NB4 (cell line): ENCODE measurements at regions not wholly inside any gene's neighbourhood (a gene's known extent, or its start where the extent isn't known, plus 50 kb on each side); places are given as distances from the start of the nearest gene placed in this dataset.

Experiments
- DNase-seq: peaks from one replicate; pipeline ENCODE4 v3.0.0; 2010; ENCODE audit warnings: low read depth
- H3K4me3 ChIP-seq: one replicate; pipeline ENCODE4 v1.5.1; 2011; ENCODE audit warnings: mild to moderate bottlenecking, low read depth, low read length, moderate library complexity
- MYC ChIP-seq: IDR thresholded peaks from 2 replicates; pipeline ENCODE4 v1.6.1; 2011; ENCODE audit warnings: low read depth, low read length
- POLR2A ChIP-seq: IDR thresholded peaks from 2 replicates; pipeline ENCODE4 v1.6.1; 2011; ENCODE audit warnings: mild to moderate bottlenecking; ENCODE audit not compliant: insufficient read length; ENCODE audit errors: extremely low read depth
- TF ChIP-seq, protein P1 (sequence below): IDR thresholded peaks from one replicate; pipeline ENCODE4 v1.5.1; 2012; ENCODE audit warnings: low read depth, low read length
- TF ChIP-seq, protein P2 (sequence below): IDR thresholded peaks from 2 replicates; pipeline ENCODE4 v1.6.1; 2011; ENCODE audit warnings: low read depth, low read length

DNA sequence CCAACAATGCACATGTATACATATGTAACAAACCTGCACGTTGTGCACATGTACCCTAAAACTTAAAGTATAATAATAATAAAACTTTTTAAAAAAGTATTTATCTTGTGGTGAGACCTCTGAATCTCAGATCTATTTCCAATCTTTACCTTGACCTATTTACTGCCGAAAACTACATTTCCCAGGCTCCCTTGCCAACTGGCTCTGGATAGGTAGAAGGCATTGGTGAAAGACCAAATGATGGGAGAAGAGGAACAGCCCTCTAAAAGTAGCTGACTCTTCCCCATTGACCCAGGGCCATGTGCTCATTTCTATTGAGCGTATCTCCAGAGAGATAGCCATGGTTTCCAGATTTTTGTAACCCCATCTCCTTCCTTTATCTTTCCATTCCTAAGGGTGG lies 247.4 kb downstream of the GPAM start:
- TF ChIP-seq POLR2A = no peak
- TF ChIP-seq, protein P1, sequence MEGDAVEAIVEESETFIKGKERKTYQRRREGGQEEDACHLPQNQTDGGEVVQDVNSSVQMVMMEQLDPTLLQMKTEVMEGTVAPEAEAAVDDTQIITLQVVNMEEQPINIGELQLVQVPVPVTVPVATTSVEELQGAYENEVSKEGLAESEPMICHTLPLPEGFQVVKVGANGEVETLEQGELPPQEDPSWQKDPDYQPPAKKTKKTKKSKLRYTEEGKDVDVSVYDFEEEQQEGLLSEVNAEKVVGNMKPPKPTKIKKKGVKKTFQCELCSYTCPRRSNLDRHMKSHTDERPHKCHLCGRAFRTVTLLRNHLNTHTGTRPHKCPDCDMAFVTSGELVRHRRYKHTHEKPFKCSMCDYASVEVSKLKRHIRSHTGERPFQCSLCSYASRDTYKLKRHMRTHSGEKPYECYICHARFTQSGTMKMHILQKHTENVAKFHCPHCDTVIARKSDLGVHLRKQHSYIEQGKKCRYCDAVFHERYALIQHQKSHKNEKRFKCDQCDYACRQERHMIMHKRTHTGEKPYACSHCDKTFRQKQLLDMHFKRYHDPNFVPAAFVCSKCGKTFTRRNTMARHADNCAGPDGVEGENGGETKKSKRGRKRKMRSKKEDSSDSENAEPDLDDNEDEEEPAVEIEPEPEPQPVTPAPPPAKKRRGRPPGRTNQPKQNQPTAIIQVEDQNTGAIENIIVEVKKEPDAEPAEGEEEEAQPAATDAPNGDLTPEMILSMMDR = no peak
- TF ChIP-seq, protein P2, sequence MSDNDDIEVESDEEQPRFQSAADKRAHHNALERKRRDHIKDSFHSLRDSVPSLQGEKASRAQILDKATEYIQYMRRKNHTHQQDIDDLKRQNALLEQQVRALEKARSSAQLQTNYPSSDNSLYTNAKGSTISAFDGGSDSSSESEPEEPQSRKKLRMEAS = no peak
- no peak for TF ChIP-seq MYC
- DNase-seq = no peak
- no peak overlapping the region for H3K4me3 ChIP-seq

DNA sequence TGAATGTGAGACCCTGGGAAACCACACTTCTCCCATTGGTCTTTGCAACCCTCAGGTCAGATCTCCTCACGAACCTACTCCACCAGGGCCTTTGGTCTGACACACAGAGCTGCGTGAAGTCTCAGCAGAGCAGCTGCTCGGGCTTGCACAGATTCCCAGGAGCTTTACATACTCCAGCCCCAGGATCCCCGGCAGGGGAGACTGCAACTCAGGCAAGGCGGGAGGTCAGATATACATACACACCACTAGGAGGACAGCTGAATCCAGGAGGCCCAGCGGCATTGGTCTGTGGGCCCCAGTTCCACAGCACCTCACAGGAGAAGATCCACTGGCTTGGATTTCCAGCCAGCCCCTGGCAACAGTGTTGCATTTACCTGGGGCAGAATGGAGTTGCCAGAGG lies 239.2 kb downstream of the GPAM start:
- no peak for DNase-seq
- TF ChIP-seq, protein P1 = no peak
- TF ChIP-seq MYC (no peak), POLR2A (no peak)
- H3K4me3 ChIP-seq = no peak overlapping the region

DNA sequence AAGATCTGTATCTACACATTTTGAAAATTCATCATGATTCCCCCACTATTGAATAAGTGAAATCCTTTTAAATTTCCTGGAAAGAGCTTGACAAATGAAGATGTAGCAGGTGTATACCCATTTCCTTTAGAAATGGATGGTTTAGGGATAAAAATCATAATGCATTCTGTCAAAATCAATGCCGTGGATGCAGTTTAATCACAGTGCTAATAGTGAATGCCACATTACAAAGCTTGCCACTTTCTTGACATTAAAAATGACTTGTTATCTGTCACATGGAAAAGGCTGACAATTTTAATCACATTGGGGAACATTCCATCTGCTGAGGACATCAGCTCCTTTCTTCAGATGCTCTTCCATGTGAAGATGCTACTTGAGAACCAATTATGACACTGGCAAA lies 229.6 kb downstream of the GPAM start:
- no peak overlapping the region for H3K4me3 ChIP-seq
- TF ChIP-seq MYC = no peak
- TF ChIP-seq, protein P1 = no peak
- no peak for TF ChIP-seq POLR2A
- TF ChIP-seq, protein P2 = no peak
- no peak for DNase-seq

DNA sequence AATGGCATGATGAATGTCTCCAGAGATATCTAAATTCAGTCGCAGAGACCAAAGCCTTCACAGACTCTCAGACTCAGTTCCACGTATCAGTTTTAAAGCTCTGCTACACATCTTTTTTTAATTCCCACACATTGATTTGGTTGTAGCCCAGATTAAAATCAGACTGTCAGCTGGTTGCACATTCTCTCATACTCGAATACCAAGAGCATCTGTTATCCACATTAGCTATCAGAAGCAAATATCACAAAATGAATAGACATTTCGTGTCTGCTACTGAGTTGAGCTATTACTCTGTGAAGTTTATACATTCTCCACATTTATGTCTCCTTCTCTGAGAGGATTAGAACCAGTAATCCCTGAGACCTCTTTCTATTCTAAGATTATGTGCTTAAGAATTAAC lies 229.2 kb downstream of the GPAM start:
- no peak overlapping the region for H3K4me3 ChIP-seq
- DNase-seq = no peak
- TF ChIP-seq, protein P1 = no peak
- TF ChIP-seq MYC = no peak
- TF ChIP-seq POLR2A = no peak
- TF ChIP-seq, protein P2 = no peak

DNA sequence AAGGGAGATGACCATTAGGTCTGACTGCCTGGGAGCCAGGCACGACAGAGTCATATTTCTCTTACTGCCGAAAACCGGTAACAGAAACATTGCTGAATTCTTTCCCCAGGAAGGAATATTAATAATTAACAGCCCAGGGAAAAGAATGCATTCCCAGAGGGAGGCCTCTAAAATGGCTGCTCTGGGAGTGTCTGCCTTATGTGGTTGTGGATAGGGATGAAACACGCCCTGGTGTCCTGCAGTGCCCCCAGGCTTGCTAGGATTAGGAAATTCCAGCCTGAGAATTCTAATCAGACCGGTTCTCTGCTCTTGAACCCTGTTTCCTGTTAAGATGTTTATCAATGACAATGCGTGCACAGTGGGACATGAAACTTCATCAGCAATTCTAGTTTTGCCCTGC lies 226.7 kb downstream of the GPAM start:
- DNase-seq = no peak
- no peak overlapping the region for H3K4me3 ChIP-seq
- TF ChIP-seq POLR2A (no peak), MYC (no peak)
- TF ChIP-seq, protein P2 = no peak
- TF ChIP-seq, protein P1 = no peak

DNA sequence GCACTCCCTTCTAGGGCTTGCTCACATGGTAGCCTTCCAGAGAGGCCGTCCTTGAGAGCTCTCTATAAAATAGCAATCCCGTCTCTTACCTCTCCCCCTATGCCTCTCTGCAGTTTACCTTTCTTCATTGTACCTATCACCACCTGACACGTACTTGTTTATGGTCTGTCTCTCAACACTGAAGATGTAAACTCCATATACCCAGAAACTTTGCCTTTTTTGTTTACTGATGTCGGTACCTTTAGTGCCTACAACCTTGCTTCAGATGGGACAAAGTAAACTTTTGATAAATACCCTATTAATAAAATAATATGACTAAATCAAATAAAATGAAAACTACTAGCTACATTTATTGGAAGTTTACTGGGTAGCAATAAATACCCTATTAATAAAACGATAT lies 220.6 kb downstream of the GPAM start:
- no peak overlapping the region for H3K4me3 ChIP-seq
- no peak for DNase-seq
- TF ChIP-seq MYC = no peak
- TF ChIP-seq, protein P2 = no peak
- no peak for TF ChIP-seq POLR2A
- TF ChIP-seq, protein P1 = no peak
